Activated T-cell treated with anti-CD3 and anti-CD28 coated beads for 24 hours (primary cell): ENCODE measurements at regions not wholly inside any gene's neighbourhood (a gene's known extent, or its start where the extent isn't known, plus 50 kb on each side); places are given as distances from the start of the nearest gene placed in this dataset.

Experiments
- DNase-seq: peaks from one replicate; pipeline ENCODE4 v3.0.0-alpha.2; 2020; ENCODE audit warnings: low read depth

DNA sequence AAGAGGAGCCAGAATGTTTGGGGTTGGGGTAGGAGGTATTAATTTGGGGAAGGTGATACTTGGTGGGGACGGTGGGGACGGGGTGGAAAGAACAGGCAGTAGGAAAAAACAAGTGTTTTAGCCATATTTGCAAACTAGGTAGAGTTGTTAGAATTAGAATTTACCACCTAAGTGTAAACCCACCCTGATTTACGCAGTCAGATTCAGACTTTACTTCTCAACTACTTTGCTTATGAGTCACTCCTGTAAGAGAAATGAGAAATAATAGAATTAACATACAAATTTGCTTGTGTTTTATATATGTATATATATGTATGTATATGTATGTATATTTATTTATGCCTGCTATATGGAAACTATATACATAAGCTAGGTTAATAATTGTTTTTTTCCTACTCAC lies 1168.2 kb upstream of the ZEB2 start:
- no peak for DNase-seq

DNA sequence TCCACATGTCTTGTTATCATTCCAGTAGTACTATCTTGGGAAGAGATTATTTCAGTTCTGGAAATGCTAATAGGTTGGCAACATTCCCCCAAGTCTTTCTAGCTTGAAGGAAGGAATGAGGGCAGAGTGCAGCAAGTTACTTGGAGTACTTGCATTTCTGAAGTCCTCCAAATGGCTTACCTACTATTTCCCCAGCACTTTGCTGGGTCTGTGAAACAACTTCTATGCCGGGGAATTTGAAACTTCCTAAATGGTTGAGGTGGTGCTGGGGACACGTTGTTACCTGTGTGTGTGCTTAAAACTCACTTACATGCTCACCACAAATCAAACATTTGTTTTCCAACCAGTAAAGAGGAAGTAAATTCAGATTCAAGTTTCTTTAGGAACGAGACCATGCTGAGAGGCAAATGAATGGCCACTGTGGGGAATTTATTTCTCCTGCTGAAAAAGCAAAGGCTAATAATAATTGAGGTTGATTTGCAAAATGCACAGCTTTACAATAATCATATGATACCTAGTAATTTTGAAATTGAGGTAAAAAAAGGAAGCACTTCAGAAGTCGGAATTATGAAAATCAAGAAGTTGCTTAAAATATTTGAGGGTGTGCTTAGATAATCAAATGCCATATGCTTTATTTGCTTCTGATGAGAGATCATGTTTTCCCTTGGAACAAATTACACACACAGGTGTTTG lies 1167.7 kb upstream of the ZEB2 start:
- no peak for DNase-seq

DNA sequence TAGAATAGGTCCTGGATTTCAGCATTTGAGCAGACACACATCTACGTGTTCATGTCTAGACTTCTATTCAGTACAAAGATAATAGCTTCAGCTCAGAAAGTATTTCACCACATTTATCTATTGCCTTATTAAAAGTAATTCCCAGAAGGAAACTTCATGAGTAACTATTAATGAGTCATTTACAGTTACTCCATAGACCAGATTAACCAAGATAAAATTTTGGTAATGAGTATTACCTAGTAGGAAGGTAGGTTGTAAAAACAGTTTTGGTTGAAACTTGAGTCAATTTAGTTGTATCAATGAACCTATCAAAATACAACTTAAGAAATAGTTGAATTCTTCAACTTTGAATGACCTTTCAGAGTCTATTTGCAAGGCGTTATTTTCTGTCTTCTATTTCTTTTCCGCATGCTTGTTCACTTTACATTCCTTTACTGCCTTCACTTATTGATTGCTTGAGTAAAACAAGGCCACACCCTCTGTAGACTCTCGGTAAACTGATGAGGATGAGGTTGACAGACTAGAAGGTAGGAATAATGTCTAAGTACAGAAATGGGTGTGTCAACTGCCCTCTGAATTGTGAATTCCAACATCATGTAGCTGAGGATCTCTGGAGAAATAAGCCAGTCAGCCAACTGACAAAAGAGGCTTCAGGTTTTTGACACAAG lies 1165.6 kb upstream of the ZEB2 start:
- DNase-seq, result no peak

DNA sequence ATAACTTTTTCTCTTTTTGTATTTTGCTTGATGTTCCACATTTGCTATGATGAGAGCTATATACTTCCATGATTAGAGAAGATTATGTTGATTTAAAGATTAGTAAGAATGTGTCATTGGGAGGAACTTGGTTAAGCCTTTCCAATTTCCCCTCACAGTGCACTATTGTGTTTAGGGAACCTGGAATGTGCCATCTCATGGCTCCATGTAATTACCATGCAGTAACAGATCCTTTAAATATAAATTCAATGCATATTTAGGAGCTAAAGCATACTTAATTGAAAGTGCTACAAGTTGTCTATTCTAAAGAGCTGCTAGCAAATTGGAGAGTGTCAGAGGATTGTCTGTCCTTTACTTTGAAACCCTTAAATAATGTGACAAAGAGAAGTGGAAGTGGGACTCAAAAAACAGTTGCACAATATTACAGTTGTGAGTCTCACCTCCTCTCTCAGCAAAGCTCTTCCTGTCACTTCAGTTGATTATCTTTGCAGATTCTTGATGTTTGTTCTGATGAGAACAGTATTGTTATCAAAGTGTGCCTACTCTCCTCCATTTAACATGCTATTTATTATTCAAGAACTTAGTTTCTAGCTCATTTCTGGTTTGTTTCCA lies 1162.7 kb upstream of the ZEB2 start:
- DNase-seq, result no peak

DNA sequence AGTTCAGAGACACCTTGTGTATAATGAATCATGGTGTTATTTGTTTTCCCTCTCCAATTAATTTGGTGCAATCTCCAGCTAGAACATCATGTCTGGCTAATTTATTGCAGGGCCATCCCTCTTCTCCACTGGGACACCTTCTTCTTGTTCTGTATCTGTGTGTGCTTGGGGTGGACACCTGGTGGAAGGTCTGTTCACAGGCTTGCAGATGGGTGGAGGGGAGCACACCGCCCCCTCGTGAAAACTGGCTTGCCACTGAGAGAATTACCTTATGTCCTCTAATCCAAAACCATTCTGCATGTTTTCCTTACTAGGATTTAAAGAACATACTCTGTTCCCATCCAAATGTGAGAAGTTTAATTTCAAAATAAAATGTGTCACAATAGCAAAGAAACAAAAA lies 1160.4 kb upstream of the ZEB2 start:
- no peak for DNase-seq

DNA sequence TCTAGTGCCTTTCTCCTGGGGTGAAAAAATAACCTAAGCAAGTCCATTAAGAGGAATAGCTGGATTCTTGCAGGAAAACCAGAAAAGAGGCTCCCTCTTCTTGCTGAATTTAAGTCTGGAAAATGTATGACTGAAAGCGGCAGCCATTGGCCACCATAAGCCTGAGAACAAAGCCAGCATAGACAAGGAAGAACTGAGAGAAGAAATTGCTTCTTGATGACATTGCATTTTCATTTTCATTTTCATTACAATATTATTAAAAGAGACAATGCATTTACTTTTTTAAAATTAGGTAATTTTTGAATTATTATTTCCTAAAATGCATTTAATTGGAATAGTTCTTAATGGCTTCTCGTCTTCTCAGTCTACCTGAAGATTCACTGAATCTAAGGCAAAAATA lies 1157.5 kb upstream of the ZEB2 start:
- DNase-seq, result no peak

DNA sequence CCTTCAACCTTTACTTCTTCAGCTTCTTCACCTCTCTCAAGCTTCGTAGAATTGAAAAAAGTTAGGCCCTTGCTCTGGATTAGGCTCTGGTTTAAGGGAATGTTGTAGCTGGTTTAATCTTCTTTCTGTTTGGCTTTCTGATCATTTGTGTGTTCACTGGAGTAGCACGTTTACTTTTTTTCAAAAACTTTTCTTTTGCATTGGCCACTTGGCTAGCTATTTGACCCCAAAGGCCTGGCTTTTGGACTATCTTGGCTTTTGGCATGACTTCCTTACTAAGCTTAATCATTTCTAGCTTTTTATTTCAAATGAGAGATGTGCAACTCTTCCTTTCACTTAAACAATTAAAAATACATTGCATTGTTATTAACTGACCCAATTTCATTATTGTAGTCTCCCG lies 1154.8 kb upstream of the ZEB2 start:
- DNase-seq, result no peak

DNA sequence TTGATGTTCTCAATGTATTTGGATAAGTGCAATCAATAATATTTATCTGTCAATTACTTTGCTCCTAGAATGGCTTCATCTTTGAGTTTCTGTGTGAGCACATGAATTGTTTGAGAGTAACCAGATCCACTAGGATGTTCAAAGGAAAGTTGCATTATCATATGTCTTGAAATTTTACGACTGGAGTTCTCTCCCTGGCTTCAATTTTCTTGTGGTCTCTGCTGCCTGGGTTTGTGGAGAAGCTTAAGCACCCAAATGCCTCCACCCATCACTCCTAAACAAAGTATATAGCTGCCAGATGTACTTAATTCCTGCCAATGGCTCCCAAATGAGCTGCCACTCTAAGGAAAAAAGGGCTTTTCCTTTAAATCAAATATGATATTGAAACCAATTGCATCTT lies 1149.4 kb upstream of the ZEB2 start:
- DNase-seq, result no peak

DNA sequence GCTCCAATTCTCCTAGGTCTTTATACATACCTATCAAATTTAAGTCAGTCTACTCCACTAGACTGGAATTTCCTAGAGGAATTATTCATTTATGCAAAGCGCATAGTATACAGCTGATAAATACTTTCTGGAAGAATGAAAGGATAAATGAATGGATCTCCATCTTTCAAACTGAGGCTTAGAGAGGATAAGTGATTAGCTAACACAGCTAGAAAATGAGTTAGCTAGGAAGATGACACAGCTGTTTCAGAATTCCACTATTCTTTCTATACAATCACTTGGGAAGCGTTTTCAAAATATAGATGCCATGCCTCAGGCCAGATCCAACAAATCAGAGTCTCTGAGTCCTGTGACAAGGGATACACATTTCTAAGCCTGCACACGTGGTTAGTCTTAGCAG lies 1146.6 kb upstream of the ZEB2 start:
- DNase-seq, result no peak

DNA sequence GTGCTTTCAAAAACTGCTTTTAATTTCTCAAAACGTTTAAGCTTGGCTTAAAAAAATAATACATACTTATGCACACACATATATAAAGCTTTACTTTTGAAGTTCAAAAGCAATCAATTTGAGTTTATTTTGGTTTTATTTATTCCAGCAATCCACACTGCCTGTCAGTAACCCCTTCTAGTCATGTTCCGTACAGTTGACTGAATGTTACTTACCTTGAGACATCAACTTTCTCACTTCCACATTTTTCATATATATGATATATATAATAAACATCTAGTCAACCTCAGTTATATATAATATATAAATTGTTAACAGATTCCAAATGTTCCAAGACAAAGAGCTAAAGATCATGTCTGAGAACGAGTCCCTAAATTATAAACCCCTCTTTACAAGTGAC lies 1137.3 kb upstream of the ZEB2 start:
- no peak for DNase-seq

DNA sequence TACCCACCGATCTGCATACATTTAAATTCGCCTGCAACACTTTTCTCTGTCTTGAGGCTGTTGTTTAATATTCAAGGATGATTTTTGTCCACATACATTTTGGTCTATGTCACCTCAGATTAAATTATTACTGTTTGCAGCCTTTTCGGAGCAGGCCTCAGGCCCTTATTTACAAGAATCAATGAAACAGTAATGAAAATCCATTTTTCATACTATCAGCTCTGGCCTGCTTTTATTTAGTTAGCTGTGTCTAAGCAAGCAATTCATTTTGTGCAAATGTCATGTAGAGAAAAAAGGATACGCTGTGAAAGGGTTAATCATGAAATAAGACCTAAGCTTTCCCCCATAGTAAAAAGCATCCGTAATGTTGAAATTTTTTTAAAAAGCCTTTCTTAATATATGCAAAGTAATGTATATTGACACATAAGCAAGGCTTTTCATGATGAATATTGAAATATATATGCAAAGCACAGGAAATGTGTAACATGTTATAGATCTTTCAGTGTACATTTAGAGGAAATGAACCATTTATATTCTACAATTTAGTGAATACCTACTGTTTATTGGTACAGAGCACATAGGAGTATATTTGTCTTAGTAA lies 1135.3 kb upstream of the ZEB2 start:
- DNase-seq, result no peak

DNA sequence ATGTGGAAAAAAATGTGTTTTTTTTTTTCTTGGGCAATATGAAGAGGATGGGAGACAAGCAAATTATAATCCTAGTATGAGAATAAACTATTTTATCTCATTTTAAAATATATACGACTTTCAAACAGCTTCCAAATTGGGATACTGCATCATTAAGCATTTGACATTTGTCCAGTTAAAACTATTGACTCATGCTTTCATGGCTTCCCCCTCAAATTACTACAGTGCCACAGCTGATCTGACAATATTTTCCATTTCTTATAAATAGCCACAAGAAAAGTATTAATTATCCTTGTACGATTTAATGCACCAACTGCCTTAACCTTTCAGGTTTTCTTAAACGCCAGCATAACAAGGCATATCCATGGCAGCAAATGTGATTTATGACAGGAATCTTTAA lies 1134.8 kb upstream of the ZEB2 start:
- DNase-seq, result no peak

DNA sequence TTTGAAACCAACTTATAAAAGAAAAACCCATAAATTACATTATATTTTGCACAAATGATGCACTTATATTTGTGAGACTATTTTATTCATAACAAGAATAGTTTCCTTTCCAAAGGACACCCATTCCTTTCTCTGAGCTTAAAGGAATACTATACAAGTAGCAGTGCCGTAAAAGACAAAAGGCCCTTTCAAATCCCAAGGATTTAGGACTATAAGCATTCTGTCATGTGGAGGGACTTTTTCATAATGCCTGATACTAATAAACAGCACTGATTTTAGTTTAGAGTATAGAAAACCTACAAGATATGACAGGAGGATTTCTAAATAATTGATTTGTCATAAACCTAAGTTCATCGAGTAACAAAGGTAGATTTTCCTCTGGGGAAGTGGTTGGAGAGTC lies 1134.2 kb upstream of the ZEB2 start:
- no peak for DNase-seq

DNA sequence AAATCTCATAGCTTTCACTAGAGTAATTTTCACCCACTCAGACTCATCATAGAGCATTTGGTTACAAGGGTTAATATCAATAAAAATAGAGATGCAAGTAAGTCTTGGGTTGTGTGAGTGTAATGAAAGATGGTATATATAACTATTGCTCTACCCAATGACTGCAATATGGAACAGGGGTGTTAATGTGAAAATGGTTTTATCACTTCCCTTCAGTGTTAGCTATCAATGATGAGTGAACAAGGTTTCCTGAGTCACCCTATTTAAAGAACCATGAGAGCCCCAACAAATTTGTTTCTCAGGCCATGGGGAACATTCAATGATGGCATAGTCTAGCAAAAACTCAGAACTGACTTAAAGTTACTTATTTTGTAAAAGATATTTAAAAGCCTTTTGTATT lies 1133.6 kb upstream of the ZEB2 start:
- no peak for DNase-seq

DNA sequence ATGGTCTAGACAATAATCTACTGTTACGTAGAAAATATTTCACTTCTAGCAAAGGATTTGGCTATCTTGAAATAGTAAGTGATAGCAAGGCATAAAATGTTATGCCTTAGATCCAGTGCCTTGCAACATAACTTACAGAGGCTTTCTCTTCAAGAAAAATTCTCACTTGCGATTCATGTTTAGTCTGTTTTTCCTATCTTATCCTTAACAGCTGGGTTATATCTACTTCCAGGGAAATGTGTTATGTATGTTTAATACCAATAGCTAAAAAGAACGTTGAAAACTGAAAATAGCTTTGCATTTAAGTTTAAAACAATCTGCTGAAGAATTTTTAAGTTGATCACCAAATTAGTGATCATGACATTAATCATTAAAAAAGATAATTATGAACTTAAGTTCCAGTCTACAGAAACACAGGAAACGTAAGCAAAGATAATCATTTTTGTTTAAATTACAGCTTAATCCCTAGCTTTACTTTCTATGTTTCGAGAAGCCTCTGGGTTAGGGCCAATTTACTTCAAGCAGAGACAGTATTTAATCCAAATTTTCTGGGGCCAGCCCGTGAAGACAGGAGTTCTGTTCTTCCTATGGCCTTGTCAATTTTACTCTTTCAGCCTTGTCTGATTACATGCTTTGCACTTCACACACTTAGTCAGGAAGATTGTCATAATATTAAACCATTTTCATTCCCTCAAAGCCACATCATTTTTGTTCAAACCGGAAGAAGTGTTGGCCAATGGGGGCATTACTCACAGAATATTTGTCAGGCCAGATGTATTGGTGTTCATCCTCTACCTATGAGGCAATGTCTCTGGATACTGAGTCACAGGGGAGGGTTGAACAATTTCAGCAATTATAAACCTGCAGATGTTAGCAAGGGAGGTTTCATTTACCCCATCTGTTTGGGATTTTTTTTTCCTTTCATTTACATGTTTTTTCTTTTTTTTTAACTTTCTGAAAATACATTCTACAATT lies 1132.9 kb upstream of the ZEB2 start:
- no peak for DNase-seq

DNA sequence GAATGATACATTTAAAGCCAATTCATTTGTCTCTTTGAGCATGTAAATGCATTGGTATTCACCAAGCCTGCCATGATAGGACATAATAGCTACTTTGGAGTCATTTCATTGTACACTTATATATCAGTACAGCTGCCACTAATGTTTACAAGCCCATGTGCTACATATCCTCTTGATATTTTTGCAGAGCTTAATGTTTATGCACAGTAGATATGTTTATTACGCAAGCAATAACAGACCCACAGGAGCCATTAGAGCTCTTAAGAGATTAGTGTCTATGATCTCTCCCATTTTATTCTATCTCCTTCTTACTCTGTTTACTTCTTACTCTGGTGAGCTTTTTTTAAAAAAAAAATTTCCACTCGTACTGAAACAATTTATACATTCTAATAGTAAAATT lies 1132.1 kb upstream of the ZEB2 start:
- no peak for DNase-seq

DNA sequence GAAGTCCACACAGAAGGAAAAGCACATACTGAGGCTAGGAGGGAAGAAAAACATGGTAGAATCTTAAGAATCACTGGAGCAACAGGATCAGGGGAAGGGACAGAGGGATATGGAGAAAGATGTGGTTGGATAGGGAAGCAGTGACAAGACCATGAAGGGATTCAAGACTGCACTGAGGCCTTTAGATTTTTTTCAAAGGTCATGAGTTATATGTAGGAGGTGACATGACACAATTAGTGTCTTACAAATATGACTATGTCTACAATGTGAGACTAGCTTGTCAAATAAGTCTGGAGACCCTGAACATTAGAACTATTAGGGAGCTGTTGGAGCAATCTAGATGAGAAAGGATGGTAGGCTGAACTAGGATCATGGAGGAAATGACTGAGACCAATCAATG lies 1130.3 kb upstream of the ZEB2 start:
- no peak for DNase-seq

DNA sequence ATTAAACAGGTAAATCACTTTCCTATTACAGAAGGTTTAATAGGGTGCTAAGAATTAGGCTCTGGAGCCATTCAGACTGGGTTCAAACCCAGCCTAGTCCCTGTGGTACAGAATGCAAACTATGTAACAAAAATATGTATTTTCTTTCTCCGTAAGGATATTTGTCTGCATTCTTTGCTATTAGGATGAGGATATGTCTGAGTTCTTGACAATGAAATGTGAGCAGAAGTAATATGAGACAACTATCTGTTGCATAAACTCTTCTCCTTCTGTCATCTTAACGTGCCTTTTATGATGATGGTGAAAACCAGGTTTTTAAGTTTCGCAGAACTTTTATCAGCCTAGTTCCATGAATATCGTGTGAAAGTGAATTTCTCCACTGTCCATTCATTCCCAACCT lies 1129.1 kb upstream of the ZEB2 start:
- DNase-seq, result no peak

DNA sequence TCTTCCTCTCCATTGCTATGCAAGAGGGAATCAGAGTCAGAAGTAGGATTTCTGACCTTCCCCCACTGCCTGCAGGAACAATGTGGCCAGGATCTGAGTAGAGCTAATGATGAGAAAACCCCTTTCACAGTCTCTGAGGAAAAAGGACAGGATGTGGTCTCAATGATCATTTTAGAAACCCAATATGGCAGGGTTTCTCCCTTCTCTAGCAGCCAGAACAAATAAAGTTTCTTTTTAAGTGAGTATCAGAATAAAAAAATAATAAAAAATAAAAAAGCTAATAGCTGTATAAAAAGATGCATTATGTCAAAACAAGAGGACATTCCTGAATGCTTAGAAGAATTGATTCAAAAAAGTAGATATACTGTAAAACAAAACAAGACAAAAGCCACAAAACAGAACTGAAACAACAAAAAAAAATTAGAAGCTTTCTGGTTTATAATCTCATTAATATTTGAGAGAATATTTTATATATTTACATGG lies 1124.9 kb upstream of the ZEB2 start:
- DNase-seq, result no peak

DNA sequence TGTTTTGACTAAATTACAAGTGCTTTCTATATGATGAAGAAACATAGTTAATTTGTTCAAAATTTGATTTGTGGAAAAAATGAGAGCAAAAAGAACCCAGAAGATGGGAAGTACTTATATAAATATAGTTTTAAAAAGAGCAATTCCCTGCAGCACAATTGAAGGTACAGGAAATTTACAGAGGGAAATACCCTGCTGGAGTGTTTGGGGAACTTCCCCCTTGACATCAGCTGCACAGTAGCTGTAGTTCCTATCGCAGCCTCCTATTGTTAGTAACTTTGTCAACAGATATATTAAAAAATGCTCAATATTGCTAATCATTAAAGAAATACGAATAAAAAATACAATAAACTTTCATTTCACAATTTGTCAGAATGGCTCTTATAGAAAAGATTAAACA lies 1118.8 kb upstream of the ZEB2 start:
- no peak for DNase-seq

DNA sequence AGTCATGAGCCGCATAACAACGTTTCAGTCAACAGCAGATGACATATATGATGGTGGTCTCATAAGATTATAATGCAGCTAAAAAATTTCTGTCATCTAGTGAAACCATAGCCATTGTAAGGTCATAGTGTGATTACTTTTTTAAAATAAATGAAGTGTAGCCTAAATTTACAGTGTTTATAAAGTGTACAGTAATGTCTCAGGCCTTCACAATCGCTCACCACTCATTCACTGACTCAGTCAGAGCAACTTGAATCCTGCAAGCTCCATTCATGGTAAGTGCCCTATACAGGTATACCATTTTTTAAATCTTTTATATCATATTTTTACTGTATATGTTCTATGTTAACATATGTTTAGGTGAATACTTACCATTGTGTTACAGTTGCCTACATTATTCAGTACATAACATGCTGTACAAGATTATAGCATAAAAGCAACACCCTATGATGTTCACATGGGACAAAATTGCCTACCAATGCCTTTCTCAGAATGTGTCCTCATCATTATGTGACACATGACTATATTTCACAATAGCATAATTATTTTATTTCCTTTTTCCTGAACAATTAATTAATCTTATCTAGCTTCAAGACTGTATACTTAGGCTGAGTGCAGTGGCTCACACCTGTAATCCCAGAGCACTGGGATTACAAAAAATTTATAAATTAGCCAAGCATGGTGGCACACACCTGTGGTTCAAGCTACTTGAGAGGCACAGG lies 1115.9 kb upstream of the ZEB2 start:
- DNase-seq, result no peak
